ENCODE measurements at regions not wholly inside any gene's neighbourhood (a gene's known extent, or its start where the extent isn't known, plus 50 kb on each side); places are given as distances from the start of the nearest gene placed in this dataset.

DNA sequence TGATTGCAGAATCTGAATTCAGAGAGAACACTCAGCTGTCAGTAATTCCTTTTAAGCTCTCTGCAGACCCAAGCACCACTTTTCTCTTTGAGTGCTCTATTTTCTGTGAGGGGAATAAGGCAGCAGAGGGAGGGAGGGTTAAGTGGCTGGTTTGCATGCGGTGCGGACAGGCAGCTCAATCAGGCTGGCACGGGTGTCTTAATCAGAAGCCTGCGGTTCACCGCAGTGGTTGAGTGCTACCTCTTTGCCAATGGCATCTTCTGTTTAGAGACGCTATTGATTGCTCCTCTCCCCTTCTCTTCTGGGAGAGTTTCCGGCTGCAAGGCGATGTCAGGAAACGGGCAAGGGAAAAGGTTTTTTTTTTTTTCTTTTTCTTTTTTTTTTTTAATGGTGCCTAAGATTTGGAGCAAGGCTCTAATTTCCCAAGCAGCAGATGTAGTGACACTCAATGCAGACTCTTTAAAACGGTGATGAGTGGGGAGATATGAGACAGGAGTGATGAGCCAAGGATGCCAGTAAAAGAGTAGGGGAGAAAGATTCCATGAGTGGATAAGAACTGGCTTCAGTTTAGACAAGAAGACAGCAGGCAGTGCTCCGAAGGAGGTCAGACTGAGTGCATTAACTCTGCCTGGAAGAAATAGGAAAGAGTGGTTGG lies 533.7 kb upstream of the SEL1L start:
- DNase-seq, result no peak

DNA sequence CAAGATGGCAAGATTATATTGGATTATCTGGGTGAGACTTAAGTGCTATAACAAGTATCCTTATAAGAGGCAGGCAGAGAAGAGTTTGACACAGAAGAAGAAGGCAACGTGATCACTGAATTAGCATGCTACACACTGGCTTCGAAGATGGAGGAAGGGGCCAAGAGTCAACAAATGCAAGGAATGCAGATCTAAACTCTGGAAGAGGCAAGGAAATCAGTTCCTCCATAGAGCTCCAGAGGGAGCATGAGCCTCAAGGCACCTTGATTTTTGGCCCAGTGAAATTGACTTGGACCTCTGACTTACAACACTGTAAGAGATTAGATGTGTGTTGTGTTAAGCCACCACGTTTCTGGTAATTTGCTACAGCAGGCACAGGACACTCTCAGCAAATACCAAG lies 536.4 kb upstream of the SEL1L start:
- no peak for DNase-seq

DNA sequence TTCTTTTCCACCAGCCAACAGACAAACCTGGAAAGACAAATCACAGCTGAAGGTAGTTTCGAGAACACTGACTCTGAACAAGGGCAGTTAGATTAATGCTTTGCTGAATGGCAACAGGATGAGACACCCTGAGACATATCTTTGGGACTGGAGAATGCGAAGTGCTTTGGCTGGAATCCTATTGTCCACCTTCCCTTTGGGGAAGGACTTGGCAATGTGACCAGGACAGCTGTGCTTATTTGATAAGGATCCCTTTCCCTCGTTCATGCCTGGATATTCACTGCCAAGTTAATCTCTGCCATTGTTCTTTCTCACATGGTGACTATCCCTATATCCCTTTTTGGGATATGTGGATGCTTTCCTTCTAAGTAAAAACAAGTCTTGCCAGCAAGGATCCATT lies 537.1 kb upstream of the SEL1L start:
- DNase-seq, result no peak

DNA sequence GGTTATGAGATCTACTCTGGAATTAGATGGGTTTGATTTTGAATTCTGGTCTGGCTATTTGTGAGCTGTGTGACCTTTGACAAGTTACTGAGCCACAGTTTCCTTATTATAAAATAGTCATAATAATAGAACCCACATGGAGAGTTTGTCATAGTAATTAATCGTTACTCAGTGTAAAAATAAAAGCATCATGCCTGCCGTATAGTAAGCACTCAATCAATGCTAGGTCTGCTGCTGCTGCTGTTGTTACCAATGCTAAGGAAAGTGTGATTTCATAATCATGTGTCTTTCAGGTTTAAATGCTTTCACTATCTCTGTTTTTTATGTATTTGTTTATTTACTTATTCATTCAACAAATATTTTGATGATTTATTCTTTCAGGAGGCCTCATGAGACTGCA lies 539.9 kb upstream of the SEL1L start:
- DNase-seq, result no peak

DNA sequence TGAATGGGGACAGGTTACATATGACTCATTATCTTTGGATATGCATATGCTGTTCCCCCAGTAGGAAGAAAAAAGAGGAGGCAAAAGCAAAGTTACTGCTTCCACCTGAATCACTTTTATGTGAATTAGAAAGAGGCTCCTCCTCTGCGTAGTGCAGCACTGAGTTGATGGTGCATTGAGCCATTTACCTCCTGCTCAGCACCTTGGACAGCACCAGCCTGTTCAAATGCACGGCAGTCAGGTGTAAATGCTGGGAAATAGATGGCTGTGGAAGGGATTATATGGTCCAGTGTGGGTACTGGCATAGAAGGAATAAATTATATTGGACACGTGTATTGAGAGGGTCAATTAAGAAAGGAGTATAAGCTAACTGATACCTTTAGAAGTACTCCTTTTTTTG lies 541.9 kb upstream of the SEL1L start:
- peak in 2 of 3 donors; percentile 14 to 24 for DNase-seq

DNA sequence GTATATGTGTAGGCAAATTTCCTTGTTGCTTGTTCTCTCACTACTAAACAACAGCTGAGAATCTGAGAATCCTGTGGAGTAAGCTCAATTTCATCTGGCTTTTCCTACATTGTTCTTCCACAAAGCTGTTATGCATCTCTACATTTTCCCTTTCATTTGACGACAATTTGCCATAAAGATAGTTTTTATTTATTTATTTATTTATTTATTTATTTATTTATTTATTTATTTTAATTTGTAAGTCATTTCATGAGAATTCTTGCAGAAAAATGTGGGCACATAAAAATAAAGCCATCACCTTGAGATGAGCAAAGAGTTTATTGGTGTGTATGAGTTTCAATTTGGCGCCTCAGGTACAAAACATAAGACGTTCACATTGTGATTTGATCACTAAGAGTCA lies 545.9 kb upstream of the SEL1L start:
- no peak for DNase-seq

DNA sequence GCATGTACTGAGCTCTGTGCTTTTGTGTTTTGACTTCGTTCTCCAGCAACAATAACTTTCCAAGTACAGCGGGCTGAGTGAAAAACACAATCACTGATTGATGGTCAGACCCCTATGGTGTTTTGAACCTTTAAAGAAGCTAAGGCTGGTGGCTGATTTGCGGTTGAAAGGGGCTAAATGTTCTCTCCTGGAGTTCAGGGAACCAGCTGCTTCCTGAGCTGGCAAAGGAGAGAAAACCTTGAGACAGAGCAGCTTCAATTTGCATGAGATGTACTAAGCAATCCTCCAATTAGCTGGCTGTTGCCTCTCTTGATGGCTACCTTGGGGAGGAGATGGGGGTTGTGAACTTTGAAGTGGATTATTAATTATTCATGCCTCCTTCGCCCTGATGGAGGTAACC lies 546.7 kb upstream of the SEL1L start:
- DNase-seq, result no peak

DNA sequence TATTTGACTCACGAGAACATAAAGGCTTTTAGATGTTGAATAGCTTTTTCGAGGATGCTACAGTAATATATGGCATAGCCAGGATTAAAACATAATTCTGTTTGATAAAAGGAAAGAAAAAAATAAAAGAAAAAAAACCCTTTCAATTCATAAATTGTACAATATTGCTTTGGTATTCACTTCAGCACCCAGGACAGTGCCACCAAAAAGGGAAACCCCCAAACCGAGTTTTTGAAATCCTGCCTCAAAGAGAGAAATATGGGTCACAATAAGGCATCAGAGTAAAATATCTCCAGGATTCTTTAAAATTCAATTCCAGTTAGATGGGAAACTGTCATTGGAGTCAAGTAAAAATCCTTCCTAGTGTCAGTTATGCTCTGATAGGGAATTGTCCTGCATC lies 551.2 kb upstream of the SEL1L start:
- no peak for DNase-seq

DNA sequence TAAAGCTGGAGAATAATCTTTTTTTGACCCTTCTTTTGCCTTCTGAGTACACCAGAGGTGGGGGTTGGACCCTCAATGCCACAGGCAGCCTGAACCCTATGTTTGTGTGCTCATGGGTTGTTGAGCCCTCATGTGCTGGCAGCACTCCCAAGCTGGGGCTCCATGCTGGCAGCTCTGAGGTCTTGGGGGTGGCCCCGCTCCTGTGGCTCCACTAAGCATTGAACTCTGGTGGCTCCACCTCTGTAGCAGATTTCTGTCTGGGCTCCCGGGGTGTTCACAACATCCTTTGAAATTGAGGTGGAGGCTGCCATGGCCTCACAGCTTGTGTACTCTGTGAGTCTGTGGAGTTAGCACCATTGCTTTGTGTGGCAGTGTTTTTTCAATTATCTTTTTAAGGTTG lies 557.4 kb upstream of the SEL1L start:
- DNase-seq, result no peak

DNA sequence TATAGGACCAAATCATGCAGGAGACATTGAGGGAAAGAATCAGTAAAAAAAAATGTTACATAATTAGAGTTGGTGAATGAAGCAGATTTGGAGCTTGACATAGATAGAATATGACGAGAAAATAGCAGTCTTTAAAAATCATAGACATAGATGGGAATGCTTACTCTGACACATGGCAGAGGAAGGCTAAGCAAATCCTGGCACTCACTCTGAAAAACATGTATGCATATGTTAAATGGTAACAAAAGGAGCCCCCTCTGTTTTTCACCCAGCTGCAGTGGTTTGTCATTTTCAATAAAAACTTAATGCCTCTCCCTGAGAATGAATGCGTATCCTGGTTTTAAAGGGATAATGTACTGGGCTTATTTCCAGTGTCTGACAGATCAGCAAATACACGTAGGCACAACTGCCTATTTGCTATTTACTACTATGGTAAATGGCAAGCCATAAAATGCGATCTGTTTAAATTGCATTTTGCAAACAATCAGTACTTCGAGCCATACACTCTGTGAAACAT lies 561.2 kb upstream of the SEL1L start:
- no peak for DNase-seq

DNA sequence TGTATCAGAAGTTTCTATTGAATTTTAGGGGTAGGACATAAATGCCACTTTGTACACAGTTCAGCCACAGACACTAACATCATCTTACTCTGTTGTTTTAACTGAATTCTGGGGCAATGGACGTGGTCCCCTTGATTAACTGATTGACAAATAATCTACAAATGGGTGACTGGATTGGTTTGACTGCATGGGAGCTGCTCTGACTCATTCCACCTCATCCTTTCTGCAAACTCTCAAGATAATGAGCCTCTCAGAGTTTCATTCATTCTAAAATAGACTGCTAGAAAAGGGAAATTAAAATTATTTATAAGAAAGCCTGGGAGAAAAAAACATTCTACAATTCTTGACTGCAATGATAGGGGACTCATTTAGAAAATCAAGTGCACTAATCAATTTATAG lies 570.4 kb upstream of the SEL1L start:
- no peak for DNase-seq

DNA sequence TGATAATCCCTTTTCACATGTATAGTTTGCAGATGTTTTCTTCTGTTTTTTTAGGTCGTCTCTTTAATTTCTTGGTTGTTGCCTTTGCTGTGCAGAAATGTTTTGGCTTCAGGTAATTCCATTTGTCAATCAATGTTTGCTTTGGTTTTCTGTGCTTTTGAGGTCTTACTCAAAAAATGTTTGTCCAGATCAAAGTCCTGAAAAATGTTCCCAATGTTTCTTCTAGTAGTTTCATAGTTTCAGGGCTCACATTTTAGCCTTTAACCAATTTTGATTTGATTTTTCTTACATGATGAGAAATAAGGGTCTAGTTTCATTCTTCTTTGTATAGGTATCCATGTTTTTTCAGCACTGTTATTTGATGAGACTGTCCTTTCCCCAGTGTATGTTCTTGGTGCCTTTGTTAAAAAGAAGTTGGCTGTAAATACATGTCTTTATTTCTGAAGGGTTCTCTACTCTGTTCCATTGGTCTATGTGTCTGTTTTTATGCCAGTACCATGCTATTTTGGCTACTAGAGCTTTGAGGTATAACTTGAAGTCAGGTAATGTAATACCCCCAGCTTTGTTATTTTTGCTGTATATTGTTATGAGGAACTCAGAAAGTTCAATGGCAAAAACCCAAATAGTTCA lies 578.7 kb upstream of the SEL1L start:
- no peak for DNase-seq

DNA sequence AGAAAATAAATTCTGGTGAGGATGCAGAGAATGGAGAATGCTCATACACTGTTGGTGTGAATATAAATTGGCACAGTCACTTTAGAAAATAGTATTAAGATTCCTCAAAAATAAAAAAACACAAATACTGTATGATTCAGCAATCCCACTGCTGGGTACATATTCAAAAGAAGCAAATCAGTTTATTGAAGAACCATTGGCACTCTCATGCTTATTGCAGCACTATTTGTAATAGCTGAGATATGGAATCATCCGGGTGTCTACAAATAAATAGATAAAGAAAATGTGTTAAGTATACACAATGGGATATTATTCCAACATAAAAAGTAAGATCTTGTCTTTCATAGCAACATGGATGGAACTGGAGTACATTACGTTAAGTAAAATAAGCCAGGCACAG lies 579.4 kb upstream of the SEL1L start:
- DNase-seq, result no peak

DNA sequence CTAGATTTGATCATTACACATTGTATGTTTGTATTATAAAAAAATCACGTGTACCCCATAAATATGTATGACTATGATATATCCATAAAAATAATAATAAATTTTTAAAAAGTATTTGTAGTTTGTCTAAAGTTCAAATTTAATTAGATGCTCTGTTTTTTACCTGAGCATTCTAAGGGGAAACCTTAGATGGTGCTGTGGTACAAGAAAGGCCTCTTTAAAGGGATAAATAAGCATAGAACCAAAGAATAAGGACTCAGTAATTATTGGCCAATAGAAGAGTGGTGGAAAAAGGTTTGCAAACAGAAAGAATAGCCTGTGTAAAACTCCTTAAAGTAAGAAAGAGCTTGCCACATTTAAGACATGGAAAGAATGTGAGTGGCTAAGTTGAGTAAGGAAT lies 580.1 kb upstream of the SEL1L start:
- DNase-seq, result no peak

DNA sequence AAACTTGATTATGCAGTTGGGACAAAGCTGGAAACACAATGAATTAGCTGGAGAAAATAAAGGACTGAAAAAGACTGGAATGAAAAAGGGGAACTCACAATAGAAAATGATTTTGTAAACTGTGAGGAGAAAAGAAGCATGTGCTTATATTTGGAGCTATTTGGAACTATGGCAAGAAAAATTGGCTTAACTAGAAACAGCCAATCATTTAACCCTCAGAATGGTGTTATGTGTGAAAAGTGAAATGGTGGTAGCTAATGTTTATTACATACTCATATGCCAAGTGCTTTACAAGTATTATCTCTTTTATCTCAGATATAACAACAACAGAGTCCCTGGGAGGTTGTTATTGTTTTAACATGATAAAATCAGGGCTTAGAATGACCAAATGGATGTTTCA lies 583.1 kb upstream of the SEL1L start:
- no peak for DNase-seq

DNA sequence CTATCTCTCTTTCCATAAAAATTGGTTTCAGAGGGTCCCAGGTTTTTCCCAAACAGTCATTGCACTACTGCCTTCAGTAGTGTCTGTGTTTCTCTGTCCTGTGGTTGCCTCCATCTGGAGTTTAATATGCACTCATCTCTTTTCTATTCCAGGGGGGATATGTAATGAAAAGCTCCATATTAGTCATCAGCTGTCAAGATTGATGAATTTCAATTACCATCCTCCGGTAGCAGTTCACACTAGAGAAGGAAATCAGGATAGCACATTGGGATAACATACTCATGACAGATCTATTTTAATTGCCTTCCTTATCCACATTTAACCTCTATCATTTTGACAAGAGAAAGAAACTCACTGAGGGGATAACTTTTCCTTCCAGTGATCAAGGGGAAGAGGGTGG lies 589.0 kb upstream of the SEL1L start:
- DNase-seq, result no peak

DNA sequence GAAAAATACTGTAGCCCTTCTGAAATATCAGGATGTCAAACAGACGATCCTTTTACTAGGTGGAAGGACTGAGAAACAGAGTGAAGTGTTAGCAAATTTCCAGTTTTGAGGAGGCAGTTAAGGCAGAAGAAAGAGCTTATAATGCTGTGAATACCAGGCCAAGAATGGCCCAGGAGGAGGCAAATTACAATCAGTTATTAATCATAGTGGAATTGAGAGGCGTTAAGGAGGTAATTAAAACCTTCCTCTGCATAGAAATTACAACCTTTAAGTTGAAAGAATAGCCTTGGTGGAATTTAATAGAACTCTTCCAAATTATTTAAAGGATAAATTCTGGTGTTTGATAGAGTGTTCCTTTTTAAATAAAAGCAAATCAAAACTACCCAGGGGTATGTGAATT lies 590.9 kb upstream of the SEL1L start:
- no peak for DNase-seq

DNA sequence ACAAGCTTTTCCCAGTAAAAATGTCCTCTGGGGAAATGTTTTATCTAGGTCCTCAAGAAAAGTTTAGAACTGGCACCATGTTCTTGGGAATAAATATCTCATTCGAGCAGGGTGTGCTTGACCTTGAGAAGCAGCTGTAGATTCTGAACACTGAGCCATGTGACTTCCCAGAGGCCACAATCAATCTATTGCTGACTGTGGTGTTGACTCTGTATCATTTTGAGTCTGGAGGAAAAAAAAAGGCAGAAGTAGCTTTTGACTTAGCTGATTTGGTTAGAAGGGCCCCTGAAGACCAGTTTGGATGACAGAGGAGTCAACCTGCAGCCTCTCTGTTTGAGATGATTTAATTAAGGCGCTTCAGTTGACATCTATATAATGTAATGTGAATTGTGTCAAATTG lies 592.4 kb upstream of the SEL1L start:
- DNase-seq, result no peak

DNA sequence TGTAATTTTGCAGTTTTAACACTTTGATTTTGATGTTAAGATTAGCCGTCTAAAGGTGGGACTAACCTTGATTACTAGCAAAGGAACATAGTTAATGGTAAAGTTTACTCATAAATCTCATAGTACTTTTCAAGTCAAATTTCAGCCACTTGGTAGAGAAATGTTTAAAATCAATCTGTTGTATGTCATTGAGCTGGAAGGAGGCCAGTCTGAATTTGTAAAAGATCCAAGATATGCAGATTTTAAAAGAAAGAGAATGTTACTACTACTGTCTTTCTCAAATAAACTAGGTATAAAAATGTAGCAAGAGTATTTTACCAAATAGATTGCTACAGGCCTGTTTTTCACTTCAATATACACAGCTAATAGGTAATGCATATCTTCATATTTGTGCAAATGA lies 600.8 kb upstream of the SEL1L start:
- no peak for DNase-seq

DNA sequence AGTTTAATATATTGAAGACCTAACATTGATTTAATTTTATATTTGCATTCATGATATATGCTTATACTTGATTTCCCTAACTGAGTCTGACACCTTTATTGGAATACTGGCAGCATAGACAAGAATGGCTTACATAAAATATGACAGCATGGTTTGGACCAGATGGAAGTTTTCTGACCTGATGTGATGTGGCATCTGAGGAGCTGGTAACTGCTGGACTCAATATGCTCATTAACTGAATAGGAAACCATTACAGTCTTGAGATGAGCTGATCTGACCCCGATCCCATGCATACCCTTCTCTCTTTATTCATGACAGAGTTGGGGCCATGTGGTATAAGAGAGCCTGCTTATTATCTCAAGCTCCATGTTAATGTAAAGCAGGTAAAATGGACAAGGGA lies 604.8 kb upstream of the SEL1L start:
- DNase-seq, result no peak

DNA sequence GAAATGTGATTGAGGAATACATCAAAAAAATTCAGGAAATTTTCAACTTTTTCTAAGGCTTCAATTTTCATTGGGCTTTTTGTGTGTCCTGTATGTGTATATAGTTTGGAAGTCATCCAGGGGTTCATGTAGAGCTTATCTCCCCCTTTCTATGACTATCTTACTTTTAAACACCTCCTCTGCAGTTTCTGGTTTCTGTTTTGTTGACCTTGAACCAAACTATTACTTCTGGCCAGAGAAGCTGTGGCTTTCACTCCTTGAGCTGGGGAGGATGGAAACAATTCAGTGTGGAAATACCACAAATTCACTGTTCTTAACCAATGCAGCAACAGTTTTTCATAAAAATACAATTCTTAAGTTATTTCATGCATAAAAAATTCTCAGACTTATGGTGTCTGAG lies 613.2 kb upstream of the SEL1L start:
- DNase-seq, result no peak

DNA sequence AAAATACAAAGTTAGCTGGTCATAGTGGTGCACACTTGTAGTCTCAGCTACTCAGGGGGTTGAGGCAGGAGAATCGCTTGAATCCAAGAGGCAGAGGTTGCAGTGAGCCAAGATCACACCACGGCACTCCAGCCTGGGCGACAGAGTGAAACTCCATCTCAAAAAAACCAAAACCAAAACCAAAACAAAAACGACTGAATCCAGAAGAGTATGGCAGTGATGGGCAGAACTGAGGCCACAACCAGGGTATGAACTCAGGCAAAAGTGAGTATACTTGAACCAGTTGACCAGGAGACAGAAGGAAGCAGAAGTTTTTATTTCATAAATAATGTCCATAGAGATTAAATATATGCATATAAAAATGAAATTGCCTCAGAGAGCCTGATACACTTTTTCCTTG lies 620.0 kb upstream of the SEL1L start:
- no peak for DNase-seq

DNA sequence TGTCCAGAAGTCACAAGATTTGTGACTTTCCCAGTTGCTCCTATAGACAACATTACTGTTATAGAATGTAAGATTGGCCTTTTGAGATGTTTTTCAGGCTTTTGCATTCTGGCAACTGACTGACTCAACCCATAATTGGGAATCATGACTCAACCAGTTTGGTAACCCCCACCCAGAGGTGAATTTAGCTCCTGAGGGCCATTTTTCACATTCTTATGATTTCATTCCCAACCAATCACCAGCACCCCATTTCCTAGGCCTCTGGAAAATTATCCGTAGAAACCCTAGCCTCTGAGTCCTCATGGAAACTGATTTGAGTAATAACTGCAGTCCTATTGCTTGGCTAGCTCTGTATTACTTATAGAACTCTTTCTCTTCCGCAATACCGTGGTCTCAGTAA lies 626.0 kb upstream of the SEL1L start:
- no peak for DNase-seq

DNA sequence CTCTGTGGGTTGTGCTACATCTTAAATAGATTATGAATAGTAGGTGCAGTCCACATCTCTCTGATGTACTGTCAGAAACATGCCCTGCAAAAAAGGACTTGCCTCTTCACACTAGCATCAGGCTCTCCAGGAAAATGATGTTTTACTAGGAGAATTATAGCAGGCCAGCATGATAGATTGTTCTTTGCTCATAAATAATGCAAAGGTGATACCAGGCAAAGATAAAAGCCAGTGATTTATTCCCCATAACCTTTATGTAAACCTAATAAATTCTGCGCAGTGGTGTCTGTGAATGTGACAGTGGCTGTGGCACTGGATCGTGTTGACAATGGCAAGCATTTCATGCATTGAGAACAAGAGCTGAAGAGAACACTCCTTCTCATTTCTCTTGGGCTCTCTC lies 646.5 kb upstream of the SEL1L start:
- no peak for DNase-seq

DNA sequence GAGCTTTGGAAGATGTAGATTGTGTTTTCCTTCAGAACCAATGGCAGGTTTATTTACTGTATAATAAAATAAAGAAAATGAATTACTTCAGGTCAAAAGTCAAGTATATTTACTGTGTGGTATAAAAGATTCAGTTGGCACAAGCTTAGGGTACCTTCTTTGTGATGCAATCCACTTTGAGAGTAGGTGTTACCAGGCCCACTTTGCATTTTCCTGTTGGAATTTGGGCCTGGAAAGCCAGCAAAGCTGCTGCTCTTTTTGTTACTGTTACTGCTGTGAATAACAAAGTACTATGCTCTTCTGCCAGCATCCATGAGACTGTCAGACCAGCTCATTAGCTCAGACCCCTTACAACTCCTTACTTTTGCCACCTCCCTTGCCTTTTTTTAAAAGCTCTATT lies 649.0 kb upstream of the SEL1L start:
- DNase-seq, result no peak

Data from suppressor macrophage treated with lipopolysaccharide for 1 hour (primary cell).